ENCODE measurements at regions not wholly inside any gene's neighbourhood (a gene's known extent, or its start where the extent isn't known, plus 50 kb on each side); places are given as distances from the start of the nearest gene placed in this dataset.
"Not testable (repeated sequence)": the region's sequence is repeated elsewhere in the genome, so short reads cannot be mapped to it uniquely, and the experiment has no call there.

DNA sequence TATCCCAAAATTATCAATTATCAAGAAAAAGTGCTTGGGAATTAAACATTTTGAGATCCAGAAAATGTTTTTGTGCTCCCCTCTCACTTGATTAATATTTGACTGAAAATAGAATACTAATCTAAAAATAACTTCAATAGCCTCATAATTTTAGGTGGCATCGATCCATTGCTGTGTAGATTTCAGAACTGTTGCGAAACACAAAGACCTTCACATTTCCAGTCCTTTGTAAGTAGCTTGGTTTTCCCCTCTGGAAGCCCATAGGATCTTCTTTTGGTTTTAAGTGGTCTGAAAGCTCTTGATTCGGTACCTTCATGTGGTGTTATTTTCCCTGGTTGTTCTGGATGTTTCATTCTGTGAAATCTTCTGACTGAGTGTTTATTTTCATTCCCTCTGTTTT is 176.5 kb downstream of the NUFIP1 start:
- DNase-seq (ENCODE audit: low read depth): no peak

DNA sequence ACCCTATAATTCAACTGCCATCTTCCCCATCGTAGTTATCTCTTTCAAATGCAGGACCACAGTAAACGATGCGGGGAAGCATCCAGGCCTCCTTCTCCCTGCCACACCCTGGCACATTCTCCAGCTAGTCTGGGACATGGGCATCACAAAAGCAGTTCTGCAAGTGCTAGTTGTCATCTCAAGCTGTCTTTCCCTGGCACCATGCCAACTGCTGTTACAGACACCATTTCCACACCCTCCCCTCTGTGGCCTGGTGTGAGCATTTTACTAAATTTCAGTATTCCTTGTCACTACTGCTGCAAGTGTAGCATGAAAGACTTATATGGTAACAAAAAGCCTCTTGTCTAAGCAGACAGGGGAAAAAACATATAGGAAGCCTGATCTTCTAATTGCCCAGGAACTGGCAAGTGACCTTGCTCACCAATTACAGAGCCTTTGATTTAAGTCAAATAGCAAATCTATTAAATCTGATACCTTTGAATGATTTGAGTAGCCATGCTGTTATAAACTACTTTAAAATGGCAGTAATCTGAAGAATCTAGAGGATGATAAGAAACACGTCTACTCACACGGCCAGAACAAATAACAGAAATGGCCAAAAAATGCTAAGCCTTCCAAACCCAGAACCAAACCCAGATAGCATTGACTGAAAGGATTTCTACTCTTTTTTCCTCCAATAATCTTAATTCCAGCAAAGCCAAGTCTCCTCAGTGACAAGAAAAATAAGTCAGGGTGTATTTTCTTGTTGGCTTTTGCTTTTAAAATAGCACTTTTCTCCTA is 179.0 kb downstream of the NUFIP1 start:
- DNase-seq (ENCODE audit: low read depth): no peak

DNA sequence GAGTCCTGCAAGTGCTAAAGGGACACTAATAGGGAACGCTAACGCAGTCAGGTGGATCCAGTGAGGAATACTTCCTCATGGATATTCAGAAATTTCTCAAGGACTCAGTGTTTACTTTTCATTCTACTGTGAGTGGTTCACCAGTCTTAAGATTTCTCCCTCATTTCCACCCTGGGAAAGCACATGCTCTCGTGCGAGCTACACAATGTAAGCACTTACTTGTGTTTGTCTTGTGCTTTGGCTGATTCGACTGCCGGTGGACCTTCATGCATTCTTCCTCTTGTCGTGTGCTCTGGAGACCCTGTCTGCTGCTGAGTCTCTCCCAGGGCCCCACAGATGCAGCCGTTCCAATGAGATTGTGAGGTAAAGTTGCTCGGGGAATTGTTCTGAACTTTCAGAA is 180.1 kb downstream of the NUFIP1 start:
- no peak for DNase-seq (ENCODE audit: low read depth)

DNA sequence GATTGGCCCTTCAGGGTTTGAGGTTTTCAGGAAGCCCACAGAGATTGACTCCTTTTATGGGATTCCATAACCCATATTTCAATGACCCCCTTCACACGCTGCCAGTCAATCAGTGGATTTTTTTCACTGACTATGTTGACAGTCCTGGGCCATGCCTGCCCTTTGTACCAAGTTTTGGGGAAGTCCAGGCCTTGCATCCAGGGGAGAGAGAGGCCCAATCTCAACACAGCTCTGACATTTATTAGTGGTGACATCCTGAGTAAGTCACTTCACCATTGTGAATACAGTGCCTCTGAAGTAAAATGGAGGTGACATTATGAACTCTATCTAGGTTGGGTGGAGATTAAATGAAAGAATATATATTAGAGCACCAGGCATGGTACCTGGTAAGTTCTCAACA is 181.1 kb downstream of the NUFIP1 start:
- no peak for DNase-seq (ENCODE audit: low read depth)

DNA sequence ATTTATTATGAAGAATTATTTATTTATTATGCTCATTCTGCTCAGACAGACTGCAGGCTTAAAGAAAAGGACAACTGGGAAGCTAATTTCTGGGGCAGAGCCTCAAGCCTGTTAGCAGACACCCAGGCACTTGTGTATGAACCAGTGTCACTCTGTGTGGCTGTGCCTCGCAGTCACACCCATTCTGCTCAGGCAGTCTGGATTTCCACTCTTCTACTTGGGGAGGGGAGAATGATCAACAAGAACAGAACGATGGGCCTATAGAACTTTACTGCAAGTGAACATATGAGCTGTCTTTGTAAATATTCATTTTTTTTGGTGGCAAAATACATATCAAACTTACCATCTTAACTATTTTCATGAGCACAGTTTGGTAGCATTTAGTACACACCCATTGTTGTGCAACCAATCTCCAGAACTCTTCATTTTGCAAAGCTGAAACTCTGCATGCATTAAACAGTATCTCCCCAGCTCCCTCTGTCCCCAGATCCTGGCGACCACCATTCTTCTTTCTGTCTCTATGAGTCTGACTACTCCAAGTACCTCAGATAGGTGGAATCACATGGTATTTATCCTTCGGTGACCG is 181.7 kb downstream of the NUFIP1 start:
- no peak for DNase-seq (ENCODE audit: low read depth)

DNA sequence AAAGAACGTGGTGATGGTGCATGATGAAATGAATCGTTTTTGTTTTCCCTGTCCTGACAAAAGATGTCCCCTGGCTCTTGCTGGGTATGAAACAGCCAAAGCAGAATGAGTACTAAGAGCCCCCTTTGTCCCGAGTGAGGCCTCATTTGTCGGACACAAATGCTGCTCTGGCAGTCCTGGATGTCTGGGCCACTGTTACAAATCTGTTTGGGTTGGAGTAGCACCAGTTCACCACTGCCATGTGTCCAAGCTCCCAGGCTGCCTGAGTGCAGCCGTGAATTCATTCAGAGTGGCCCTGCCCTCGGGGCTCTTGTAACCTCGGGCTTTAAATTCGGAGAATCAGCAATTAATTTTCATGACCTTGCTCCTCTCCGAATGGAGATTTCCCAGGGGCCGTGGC is 182.4 kb downstream of the NUFIP1 start:
- no peak for DNase-seq (ENCODE audit: low read depth)

DNA sequence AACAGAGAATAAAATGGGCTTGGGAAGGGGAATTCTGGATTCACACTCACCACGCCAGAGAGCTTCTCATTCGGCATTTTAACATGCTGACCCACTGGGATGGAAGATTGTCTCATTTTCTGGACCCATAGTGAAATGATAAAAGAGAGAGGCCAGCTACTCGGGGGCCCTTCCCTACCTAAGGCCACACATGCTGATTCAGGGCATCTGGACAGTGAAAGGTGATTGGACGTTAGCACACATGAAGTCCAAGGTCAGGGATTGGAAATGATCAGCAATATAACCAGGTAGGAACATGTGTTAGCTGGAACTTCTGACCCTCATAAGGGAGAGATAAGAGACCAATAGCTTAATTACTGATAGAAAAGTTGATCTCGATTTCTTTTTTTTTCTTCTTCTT is 183.7 kb downstream of the NUFIP1 start:
- no peak for DNase-seq (ENCODE audit: low read depth)

DNA sequence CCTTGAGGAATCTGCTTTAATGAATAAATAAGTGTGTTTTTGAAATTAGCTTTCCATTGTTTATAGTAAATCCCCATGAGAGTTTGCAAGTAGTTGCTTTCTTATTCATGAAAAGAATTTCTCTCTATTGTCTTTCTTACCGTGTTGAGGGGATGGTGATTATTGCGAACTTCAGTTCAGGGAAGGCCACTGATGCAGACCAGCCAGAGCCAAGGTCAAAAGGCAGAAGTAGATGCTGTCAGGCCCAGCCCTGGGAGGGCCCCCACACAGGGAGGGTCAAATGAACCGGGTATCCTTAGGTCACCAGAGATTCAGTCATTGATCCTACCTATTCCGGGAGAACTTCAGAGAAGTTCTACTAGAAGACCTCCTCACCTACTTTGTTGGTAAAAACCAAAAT is 185.9 kb downstream of the NUFIP1 start:
- DNase-seq (ENCODE audit: low read depth): no peak

DNA sequence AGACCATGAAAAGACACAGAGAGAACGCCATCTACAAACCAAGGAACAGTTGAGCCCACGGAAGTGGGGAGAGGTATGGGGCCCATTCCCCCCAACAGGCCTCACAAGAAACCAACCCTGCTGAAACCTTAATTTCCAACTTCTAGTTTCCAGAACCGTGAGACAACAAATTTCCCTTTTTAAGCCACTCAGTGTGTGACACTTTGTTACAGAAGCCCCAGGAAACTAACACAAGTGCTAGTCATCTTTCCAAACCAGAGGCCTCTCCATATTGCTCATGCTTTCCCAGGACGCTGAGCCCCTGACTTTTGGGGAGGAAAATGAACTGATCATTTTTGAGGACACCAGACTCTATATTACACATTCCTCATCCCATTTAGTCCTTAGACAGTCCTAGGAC is 186.8 kb downstream of the NUFIP1 start:
- DNase-seq (ENCODE audit: low read depth): no peak

DNA sequence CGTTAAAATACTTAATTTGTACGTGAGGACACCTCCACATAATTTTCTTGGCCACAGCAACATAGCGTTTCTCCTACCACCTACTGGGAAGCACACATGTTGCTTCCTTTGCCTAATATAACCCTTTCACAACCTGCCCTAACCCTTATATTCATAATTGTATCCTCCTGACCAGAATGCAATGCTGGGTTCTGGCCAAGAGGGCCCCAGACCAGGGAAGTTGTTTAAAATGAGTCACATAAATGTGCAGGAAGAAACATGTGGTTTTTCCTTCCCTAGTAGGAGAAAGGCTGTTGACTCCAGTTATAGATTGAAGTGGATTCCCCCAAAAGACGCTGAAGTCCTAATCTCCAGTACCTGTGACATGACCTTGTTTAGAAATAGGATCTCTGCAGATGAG is 187.3 kb downstream of the NUFIP1 start:
- peak; percentile 56 for DNase-seq (ENCODE audit: low read depth)

DNA sequence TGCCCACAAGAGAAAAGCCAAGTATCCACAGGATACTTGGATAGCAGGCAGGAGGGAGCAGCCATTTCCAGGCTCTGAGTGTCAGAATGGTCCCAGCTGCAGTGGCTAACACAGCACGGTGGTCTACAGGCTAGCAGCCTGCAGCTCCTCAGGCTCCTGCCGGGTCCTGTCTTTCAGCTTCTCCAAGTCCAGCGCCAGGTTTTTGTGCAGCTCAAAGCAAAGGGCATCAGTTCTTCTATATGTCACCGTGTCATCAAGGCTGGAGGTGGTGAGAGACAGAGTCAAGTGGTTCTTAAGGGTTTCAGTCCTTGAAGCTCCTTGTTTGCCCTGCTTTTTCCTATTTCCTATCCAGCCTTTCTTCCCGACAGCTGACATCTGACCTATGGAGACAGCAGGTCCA is 188.6 kb downstream of the NUFIP1 start:
- DNase-seq (ENCODE audit: low read depth): no peak

DNA sequence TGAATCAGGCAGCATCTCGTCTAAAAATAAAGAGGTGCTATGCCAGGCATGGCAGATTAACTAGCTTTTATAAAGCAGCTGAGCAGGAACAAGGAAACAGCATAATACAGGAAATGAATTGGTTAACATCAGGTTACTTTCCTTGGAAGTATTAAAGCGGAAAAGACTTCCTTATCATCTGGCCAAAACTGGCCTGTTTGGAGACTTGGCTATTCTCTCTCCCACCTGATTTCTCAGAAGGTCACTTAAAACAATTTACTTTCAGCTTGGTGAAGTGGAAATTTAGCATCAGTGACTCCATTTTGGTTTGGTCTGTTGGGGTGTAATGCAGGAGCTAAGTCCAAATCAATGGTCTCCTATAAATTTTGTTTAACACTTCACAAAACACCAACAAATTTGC is 191.6 kb downstream of the NUFIP1 start:
- DNase-seq (ENCODE audit: low read depth): no peak

DNA sequence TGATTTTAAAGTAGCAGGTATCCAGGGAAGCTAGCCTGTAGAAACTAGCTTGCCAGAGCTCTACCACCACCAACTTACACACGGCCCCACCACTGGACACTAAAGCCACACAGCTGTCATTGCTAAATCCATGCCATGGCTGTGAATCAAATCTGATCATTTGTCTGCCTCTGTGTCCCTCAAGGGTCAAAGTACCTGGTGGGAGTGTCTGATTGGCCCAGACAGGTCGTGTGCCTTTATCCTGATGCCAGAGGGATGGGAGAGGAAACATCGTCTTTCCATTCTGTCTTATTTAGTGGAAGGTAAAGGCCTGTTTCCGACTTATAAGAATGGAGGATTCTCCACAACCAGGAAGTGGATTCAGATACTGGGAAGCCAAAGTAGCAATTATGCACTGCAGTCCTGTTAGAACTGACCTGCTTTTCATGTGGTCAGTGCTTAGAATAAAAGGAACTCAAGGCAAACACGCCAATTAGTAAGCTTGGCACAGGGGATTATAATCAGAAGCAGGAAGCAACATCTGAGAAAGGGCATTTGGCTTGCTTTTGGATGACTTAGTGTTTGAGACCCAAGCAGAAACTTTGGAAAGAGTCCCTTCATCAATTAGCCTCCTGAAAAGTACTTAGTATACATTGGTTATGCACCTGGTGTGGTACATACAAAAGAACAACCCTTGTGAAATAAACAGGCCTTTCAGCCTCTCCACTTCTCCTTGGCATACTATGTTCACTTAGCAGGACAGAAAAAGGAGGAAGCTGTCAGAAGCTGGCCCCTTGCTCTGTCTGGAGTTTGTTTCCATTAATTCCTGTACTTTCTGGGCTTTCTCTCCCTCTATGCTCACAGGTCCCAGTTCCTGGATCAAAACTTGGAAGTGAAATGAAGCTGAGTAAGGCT is 192.4 kb downstream of the NUFIP1 start:
- no peak for DNase-seq (ENCODE audit: low read depth)

DNA sequence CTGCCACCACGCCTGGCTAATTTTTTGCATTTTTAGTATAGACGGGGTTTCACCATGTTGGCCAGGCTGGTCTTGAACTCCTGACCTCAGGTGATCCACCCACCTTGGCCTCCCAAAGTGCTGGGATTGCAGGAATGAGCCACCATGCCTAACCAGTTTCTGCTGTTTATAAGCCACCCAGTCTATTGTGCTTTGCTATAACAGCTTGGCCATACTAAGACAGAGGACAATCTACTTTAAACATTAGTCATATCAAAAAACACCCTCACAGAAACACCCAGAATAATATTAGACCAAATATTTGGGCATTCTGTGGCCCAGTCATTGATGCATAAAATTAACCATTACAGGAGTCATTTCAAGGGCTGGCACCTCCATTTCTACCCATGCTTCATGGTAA is 193.2 kb downstream of the NUFIP1 start:
- not testable (repeated sequence) for DNase-seq (ENCODE audit: low read depth)

DNA sequence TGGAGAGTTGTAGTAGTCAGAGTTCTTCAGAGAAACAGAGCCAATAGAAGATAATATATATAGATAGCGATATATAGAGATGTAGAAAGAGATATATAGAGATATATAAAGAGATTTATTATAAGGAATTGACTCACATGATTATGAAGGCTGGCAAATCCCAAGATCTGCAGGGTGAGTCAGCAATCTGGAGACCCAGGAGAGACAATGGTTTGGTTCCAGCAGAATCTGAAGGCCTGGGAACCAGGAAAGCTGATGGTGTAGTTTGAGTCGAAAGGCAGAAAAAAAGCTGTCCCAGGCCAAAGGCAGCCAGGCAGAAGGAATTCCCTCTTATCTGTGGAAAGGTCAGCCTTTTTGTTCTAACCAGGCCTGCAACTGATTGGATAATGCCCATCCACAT is 194.1 kb downstream of the NUFIP1 start:
- DNase-seq (ENCODE audit: low read depth): no peak

DNA sequence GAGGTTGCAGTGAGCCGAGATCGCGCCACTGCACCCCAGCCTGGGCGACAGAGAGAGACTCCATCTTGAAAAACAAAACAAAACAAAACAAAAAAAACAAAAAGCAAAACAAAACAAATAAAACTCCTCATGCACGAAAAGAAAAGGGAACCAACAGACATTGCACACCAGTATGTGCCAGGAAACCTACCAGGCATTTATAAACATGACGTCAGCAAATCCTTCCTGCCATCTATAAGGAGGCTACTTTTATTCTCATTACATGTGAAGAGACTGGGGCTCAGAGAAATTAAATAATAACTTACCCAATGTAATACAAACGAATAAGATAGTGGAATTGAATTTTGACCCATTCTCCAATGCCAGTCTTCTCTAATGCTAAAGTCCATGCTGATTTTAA is 197.2 kb downstream of the NUFIP1 start:
- no peak for DNase-seq (ENCODE audit: low read depth)

DNA sequence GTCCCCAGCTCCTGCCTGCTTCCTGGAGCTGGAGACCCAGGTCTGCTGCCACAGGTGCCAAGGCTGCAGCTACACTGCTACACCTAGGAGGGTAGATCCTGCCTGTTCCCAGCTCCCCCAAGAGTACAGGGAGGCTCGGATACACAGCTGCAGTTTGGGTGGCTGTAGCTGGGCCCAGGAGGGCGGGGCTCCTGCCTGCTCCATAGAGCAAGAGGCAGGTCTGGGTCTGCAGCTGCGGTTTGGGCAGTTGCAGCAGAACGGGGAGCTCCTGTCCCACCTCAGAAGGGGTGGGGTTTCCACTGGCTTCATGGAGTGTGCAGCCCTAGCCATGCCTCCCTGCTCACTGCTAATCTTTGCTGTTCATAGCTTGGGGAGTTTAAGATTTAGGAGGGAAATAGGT is 199.0 kb downstream of the NUFIP1 start:
- DNase-seq (ENCODE audit: low read depth): no peak

DNA sequence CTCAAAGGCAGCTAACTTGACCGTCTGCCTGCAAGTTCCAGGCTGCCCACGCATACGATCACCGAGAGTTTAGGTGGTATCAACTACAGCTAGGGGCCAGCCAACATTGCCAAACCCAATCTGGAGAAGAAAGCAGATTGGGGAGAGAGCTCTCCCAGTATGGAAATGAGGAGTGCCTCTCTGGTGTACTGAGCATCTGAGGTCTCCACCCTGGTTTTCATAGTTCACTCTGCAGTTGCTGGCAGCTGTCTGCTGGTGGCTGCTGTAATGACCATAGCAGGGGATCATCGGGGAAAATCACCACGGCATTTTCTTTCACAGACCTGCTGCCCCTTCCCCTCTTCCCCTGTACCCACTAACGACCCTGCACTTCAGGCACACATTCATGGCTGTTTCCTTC is 201.7 kb downstream of the NUFIP1 start:
- DNase-seq (ENCODE audit: low read depth): no peak

DNA sequence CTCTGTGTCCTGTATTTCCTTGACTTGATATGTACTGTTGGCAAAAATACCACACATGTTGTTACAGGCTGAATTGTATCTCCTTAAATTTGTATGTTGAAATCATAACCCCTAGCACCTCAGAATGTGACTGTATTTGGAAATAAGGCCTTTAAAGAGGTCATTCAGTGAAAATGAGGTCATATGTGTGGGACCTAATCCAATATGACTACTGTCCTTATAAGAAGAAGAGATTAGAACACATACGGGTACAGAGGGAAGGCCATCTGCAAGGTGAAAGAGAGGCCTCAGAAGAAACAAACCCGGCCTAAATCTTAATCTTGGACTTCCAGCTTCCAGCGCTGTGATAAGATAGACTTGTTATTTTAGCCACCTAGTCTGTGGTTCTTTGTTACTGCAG is 202.5 kb downstream of the NUFIP1 start:
- DNase-seq (ENCODE audit: low read depth): no peak

DNA sequence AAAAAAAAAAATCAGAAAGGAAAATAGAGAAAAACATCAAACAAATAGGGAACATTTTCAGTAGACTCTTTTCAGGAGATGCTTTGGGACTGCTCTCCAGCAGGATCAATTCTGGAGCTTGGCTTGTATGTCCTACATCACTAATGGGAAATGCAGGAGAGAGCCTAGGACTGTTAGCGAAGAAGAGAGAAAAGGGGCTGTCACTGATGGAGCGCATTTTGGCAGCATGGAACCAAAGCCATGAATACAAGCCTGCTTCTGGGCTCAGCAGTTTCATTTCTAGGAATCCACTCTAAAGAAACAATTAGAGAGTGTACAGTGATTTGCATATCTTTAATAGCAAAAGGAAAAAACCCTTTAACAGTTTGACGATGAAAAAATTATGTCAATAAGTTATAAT is 203.9 kb downstream of the NUFIP1 start:
- no peak for DNase-seq (ENCODE audit: low read depth)

DNA sequence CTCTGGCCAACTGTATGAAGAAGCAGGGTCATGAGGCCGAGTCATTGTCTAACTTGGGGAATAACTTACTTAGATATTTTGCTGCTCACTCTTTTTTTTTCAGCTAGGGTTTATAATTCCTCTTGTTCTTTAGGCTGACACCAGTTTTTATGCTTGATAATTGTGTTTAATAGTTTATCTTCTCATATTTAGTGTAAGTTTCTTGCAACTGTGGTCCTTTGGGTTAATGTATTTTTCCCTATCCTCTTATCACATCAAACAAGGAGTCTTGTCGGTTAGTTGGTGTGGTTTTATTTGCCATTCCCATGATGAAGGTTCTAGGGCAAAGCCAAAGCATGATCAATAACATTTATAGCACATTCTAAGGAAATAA is 204.6 kb downstream of the NUFIP1 start:
- DNase-seq (ENCODE audit: low read depth): no peak

DNA sequence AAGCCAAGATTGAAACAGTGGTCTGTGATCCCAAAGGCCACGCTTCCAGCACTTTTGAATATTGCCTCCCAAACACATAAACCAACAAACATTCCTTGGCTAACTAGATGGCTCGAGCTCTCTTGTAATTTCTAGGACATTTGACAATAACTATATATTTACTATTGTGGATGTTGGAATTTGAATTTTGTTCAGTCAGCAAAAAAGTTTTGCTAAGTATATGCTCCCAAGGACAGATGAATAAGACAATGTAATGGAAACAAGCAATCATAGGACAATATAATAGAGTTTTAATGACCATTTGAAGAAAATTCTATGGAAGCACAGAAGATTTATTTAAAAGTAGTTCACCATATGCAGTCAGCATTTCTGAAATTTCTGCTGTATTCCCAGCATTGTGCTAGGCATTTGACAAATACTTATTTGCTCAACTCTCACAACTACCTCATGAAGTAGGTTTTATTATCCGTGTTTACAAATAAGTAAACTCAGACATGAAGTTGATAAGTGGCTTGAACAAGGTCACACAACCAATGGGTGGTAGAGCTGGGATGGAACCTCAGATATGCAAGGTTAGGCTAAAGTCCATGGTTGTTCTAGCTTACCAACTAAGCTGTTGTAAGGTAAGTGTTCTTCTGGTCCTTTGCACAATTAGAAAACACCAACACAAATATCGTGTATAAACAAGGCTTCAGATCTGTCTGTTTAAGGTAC is 205.1 kb downstream of the NUFIP1 start:
- no peak for DNase-seq (ENCODE audit: low read depth)

Measured in GM04504 (cell line).